ENCODE measurements at regions not wholly inside any gene's neighbourhood (a gene's known extent, or its start where the extent isn't known, plus 50 kb on each side); places are given as distances from the start of the nearest gene placed in this dataset.
"Not testable (repeated sequence)": the region's sequence is repeated elsewhere in the genome, so short reads cannot be mapped to it uniquely, and the experiment has no call there.

GRCh38 chrX:140149761-140150160 lies 184.4 kb upstream of the CXorf66 start:
- TF ChIP-seq CTCF (IDR thresholded peaks at IDR 0.05) (no peak), POLR2A (IDR thresholded peaks at IDR 0.05) (no peak)
- no peak overlapping the region for H3K4me3 ChIP-seq (ENCODE audit: low read depth, poor library complexity, severe bottlenecking)
- intact Hi-C loops (cut with DNase I; ENCODE audit: low total_unique reads): no loop called here
- DNase-seq (ENCODE audit: low spot score in 2 of 2): no peak

GRCh38 chrX:140141444-140142029 lies 176.2 kb upstream of the CXorf66 start:
- TF ChIP-seq CTCF (IDR thresholded peaks at IDR 0.05): no peak
- no peak for TF ChIP-seq POLR2A (IDR thresholded peaks at IDR 0.05)
- WGBS, 2 donors: 4% methylated on average over 5 of the region's 5 CpGs
- no peak overlapping the region for H3K4me3 ChIP-seq (ENCODE audit: low read depth, poor library complexity, severe bottlenecking)
- intact Hi-C loops (cut with DNase I; ENCODE audit: low total_unique reads): no loop called here
- DNase-seq (ENCODE audit: low spot score in 2 of 2): no peak

GRCh38 chrX:140138492-140138891 lies 173.2 kb upstream of the CXorf66 start:
- intact Hi-C loops (cut with DNase I; ENCODE audit: low total_unique reads): loop anchor here (10.0 kb wide), 1 partner anchor 64 kb away; no protein-coding TSS in a partner anchor
- WGBS, 2 donors: 84 to 97% methylated on average over 9 of the region's 9 CpGs
- not testable (repeated sequence) for DNase-seq (ENCODE audit: low spot score in 2 of 2); H3K4me3 ChIP-seq (ENCODE audit: low read depth, poor library complexity, severe bottlenecking)

GRCh38 chrX:140138065-140138464 lies 172.7 kb upstream of the CXorf66 start:
- DNase-seq (ENCODE audit: low spot score in 2 of 2); H3K4me3 ChIP-seq (ENCODE audit: low read depth, poor library complexity, severe bottlenecking): not testable (repeated sequence)
- WGBS, 2 donors: 64% methylated on average over 1 of the region's 3 CpGs; no CpG with 5 or more reads in 1 of the 2 donors
- intact Hi-C loops (cut with DNase I; ENCODE audit: low total_unique reads): loop anchor here (10.0 kb wide), 1 partner anchor 63 kb away; no protein-coding TSS in a partner anchor

- WGBS, 2 donors: 63 to 64% methylated on average over 2 of the region's 2 CpGs
- no peak for DNase-seq (ENCODE audit: low spot score in 2 of 2)
- intact Hi-C loops (cut with DNase I; ENCODE audit: low total_unique reads): loop anchor here (10.0 kb wide), 1 partner anchor 58 kb away; no protein-coding TSS in a partner anchor
- H3K4me3 ChIP-seq (ENCODE audit: low read depth, poor library complexity, severe bottlenecking): no peak overlapping the region
- TF ChIP-seq POLR2A (IDR thresholded peaks at IDR 0.05): no peak
- TF ChIP-seq CTCF (IDR thresholded peaks at IDR 0.05): no peak
Observed at GRCh38 chrX:140132937-140133336, 167.6 kb upstream of the CXorf66 start.

GRCh38 chrX:140123446-140123845 lies 158.1 kb upstream of the CXorf66 start:
- intact Hi-C loops (cut with DNase I; ENCODE audit: low total_unique reads): no loop called here
- H3K4me3 ChIP-seq (ENCODE audit: low read depth, poor library complexity, severe bottlenecking): no peak overlapping the region
- 17 to 18% methylated on average over 3 of the region's 3 CpGs for WGBS, 2 donors
- TF ChIP-seq CTCF (IDR thresholded peaks at IDR 0.05) (no peak), POLR2A (IDR thresholded peaks at IDR 0.05) (no peak)
- no peak for DNase-seq (ENCODE audit: low spot score in 2 of 2)

GRCh38 chrX:140114059-140114458 lies 148.7 kb upstream of the CXorf66 start:
- intact Hi-C loops (cut with DNase I; ENCODE audit: low total_unique reads); H3K4me3 ChIP-seq (ENCODE audit: low read depth, poor library complexity, severe bottlenecking); DNase-seq (ENCODE audit: low spot score in 2 of 2): not testable (repeated sequence)
- 78 to 85% methylated on average over 1 of the region's 1 CpG for WGBS, 2 donors

All from lower leg skin (tissue), 4 donors.